ENCODE measurements at regions not wholly inside any gene's neighbourhood (a gene's known extent, or its start where the extent isn't known, plus 50 kb on each side); places are given as distances from the start of the nearest gene placed in this dataset.
A peak's percentile ranks its signal among the peaks of the same experiment; 100 is the strongest.

- no peaks in the 10 kb centered on the region for H3K27me3 ChIP-seq (ENCODE audit: insufficient read depth, poor library complexity, severe bottlenecking)
- H3K27ac ChIP-seq (ENCODE audit: poor library complexity, severe bottlenecking), result peak overlapping the region; percentile 58
- H3K4me1 ChIP-seq (ENCODE audit: insufficient read depth, poor library complexity, severe bottlenecking), result peaks cover 5% of the 10 kb centered on the region
- peak overlapping the region; percentile 52 for H3K4me3 ChIP-seq (ENCODE audit: severe bottlenecking)
- DNase-seq (ENCODE audit: low spot score) (peak; percentile 81), ATAC-seq (ENCODE audit: low read depth) (peak; percentile 91)
- TF ChIP-seq, protein P1, sequence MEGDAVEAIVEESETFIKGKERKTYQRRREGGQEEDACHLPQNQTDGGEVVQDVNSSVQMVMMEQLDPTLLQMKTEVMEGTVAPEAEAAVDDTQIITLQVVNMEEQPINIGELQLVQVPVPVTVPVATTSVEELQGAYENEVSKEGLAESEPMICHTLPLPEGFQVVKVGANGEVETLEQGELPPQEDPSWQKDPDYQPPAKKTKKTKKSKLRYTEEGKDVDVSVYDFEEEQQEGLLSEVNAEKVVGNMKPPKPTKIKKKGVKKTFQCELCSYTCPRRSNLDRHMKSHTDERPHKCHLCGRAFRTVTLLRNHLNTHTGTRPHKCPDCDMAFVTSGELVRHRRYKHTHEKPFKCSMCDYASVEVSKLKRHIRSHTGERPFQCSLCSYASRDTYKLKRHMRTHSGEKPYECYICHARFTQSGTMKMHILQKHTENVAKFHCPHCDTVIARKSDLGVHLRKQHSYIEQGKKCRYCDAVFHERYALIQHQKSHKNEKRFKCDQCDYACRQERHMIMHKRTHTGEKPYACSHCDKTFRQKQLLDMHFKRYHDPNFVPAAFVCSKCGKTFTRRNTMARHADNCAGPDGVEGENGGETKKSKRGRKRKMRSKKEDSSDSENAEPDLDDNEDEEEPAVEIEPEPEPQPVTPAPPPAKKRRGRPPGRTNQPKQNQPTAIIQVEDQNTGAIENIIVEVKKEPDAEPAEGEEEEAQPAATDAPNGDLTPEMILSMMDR (IDR thresholded peaks at IDR 0.05; ENCODE audit: poor library complexity, severe bottlenecking), result peak; percentile 23
- no peaks in the 10 kb centered on the region for H3K9me3 ChIP-seq (ENCODE audit: severe bottlenecking)
- H3K36me3 ChIP-seq (ENCODE audit: low read depth), result no peaks in the 10 kb centered on the region
Observed at GRCh38 chr2:64767670-64768468, 114.2 kb upstream of the SERTAD2 start.

DNA sequence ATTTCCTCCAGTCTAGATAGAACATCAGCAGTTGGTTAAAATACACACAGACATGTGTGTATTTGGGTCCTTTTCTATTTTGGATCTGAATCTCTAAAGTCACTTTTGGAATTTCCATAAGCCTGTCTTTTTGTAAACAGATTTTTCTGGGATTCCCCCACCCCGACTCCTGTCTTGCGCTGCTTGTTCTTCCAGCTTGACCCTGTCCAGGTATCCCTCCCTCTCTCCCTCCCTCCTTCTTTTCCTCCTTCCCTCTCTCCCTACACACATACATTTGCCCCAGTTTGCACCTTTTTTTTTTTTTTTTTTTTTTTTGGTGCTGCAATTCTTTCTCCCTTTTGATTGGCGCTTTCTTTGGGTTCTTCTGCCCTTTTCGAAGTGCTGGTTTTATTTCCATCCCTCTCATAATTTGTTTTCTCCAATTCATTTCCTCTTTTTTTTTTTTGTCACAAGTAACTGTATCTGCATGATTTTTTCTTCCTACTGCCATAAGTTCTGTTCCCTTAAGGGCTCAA lies 114.8 kb upstream of the SERTAD2 start:
- peak overlapping the region; percentile 58 for H3K27ac ChIP-seq (ENCODE audit: poor library complexity, severe bottlenecking)
- peak overlapping the region; percentile 52 for H3K4me3 ChIP-seq (ENCODE audit: severe bottlenecking)
- DNase-seq (ENCODE audit: low spot score) (no peak), ATAC-seq (ENCODE audit: low read depth) (no peak; the same call in 2 of the 3 replicates)
- TF ChIP-seq, protein P1 (IDR thresholded peaks at IDR 0.05; ENCODE audit: poor library complexity, severe bottlenecking), result no peak
- H3K27me3 ChIP-seq (ENCODE audit: insufficient read depth, poor library complexity, severe bottlenecking), result no peaks in the 10 kb centered on the region
- H3K9me3 ChIP-seq (ENCODE audit: severe bottlenecking), result no peaks in the 10 kb centered on the region
- peaks cover 5% of the 10 kb centered on the region for H3K4me1 ChIP-seq (ENCODE audit: insufficient read depth, poor library complexity, severe bottlenecking)
- H3K36me3 ChIP-seq (ENCODE audit: low read depth), result no peaks in the 10 kb centered on the region

- H3K4me1 ChIP-seq (ENCODE audit: insufficient read depth, poor library complexity, severe bottlenecking), result peaks cover 5% of the 10 kb centered on the region
- no peaks in the 10 kb centered on the region for H3K27me3 ChIP-seq (ENCODE audit: insufficient read depth, poor library complexity, severe bottlenecking)
- H3K4me3 ChIP-seq (ENCODE audit: severe bottlenecking), result no peak overlapping the region
- ATAC-seq (ENCODE audit: low read depth) (no peak), DNase-seq (ENCODE audit: low spot score) (no peak)
- no peaks in the 10 kb centered on the region for H3K36me3 ChIP-seq (ENCODE audit: low read depth)
- H3K9me3 ChIP-seq (ENCODE audit: severe bottlenecking), result no peaks in the 10 kb centered on the region
- TF ChIP-seq, protein P1 (IDR thresholded peaks at IDR 0.05; ENCODE audit: poor library complexity, severe bottlenecking), result no peak
- no peak overlapping the region for H3K27ac ChIP-seq (ENCODE audit: poor library complexity, severe bottlenecking)
Observed at GRCh38 chr2:64769392-64770044, 115.8 kb upstream of the SERTAD2 start.

- Histone ChIP-seq H3K27me3 (ENCODE audit: insufficient read depth, poor library complexity, severe bottlenecking) (no peaks in the 10 kb centered on the region), H3K4me3 (ENCODE audit: severe bottlenecking) (no peak overlapping the region), H3K36me3 (ENCODE audit: low read depth) (no peaks in the 10 kb centered on the region), H3K4me1 (ENCODE audit: insufficient read depth, poor library complexity, severe bottlenecking) (peaks cover 5% of the 10 kb centered on the region), H3K27ac (ENCODE audit: poor library complexity, severe bottlenecking) (no peak overlapping the region), H3K9me3 (ENCODE audit: severe bottlenecking) (no peaks in the 10 kb centered on the region)
- DNase-seq (ENCODE audit: low spot score), result no peak
- TF ChIP-seq, protein P1 (IDR thresholded peaks at IDR 0.05; ENCODE audit: poor library complexity, severe bottlenecking), result no peak
- no peak for ATAC-seq (ENCODE audit: low read depth)
Observed at GRCh38 chr2:64770137-64770780, 116.5 kb upstream of the SERTAD2 start.
